ENCODE measurements at regions not wholly inside any gene's neighbourhood (a gene's known extent, or its start where the extent isn't known, plus 50 kb on each side); places are given as distances from the start of the nearest gene placed in this dataset.

DNA sequence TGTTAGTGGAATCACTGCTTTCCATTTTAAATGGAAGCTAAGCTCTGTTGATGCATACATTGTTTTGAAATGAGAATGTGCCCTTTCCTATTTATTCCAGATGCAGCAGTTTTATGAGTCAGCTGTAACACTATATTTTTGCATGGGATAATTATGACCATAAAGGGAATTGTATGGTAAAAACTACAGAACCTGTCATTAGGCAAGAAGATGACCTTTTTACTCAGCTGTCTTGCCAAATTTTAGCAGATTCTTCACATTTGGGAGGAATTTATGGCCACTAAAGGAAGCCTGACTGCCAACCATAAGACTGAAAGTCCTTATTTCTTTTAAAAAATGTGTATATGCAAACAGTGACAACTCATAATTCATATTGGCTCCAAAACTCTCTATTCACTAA is 356.3 kb upstream of the PRMT6 start:
- Histone ChIP-seq H3K27ac (ENCODE audit: insufficient read length, low read depth, low read length) (no peak overlapping the region), H3K4ac (ENCODE audit: low read depth, low read length) (no peak overlapping the region), H2BK5ac (ENCODE audit: insufficient read length, low read length) (no peak overlapping the region), H3K9ac (ENCODE audit: extremely low read depth, insufficient read length, low read length) (no peak overlapping the region), H2BK15ac (ENCODE audit: low read depth, low read length) (no peak overlapping the region), H2AFZ (ENCODE audit: low read length) (no peak overlapping the region), H3K14ac (ENCODE audit: insufficient read depth, low read length) (no peak overlapping the region), H3K4me1 (ENCODE audit: insufficient read depth, low read length) (no peaks in the 10 kb centered on the region), H4K5ac (ENCODE audit: insufficient read length, low read depth, low read length) (no peak overlapping the region), H4K91ac (ENCODE audit: insufficient read length, low read depth, low read length) (no peak overlapping the region), H2AK5ac (ENCODE audit: insufficient read length, low read length) (no peak overlapping the region), H3K9me3 (ENCODE audit: control insufficient read depth, low read depth, low read length) (no peaks in the 10 kb centered on the region), H3K79me2 (ENCODE audit: insufficient read depth, low read length) (no peaks in the 10 kb centered on the region), H3K23me2 (ENCODE audit: insufficient read length, low read depth, low read length, poor library complexity, severe bottlenecking) (no peaks in the 10 kb centered on the region), H2BK20ac (ENCODE audit: low read depth, low read length, poor library complexity, severe bottlenecking) (no peak overlapping the region), H4K8ac (replicated peaks; ENCODE audit: insufficient read length, low read depth, low read length) (no peak overlapping the region), H3K18ac (ENCODE audit: insufficient read length, low read depth, low read length) (no peak overlapping the region), H2BK120ac (ENCODE audit: low read depth, low read length, poor library complexity, severe bottlenecking) (no peak overlapping the region), H3K23ac (ENCODE audit: insufficient read length, low read depth, low read length) (no peak overlapping the region), H3T11ph (ENCODE audit: low read length) (no peak overlapping the region), H3K27me3 (ENCODE audit: insufficient read depth, low read length) (no peaks in the 10 kb centered on the region), H4K20me1 (ENCODE audit: control insufficient read depth, insufficient read depth, insufficient read length) (no peaks in the 10 kb centered on the region), H2BK12ac (ENCODE audit: insufficient read length, low read depth, low read length) (no peak overlapping the region), H3K4me2 (ENCODE audit: insufficient read depth, insufficient read length, low read length) (no peak overlapping the region), H3K56ac (ENCODE audit: insufficient read length, low read depth, low read length) (no peak overlapping the region), H3K79me1 (ENCODE audit: insufficient read depth, low read depth, low read length, poor library complexity, severe bottlenecking) (no peaks in the 10 kb centered on the region)
- TF ChIP-seq, protein P1, sequence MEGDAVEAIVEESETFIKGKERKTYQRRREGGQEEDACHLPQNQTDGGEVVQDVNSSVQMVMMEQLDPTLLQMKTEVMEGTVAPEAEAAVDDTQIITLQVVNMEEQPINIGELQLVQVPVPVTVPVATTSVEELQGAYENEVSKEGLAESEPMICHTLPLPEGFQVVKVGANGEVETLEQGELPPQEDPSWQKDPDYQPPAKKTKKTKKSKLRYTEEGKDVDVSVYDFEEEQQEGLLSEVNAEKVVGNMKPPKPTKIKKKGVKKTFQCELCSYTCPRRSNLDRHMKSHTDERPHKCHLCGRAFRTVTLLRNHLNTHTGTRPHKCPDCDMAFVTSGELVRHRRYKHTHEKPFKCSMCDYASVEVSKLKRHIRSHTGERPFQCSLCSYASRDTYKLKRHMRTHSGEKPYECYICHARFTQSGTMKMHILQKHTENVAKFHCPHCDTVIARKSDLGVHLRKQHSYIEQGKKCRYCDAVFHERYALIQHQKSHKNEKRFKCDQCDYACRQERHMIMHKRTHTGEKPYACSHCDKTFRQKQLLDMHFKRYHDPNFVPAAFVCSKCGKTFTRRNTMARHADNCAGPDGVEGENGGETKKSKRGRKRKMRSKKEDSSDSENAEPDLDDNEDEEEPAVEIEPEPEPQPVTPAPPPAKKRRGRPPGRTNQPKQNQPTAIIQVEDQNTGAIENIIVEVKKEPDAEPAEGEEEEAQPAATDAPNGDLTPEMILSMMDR (conservative IDR thresholded peaks at IDR 0.05), result no peak
- Mint-ChIP-seq H3K27me3 (ENCODE audit: low read depth) (no peaks in the 10 kb centered on the region), H3K4me1 (no peaks in the 10 kb centered on the region), H3K4me3 (no peak overlapping the region), H3K27ac (no peak overlapping the region), H3K9me3 (peaks cover 3% of the 10 kb centered on the region in 2 experiments; a peak in 4 of 5 replicates), H3K36me3 (ENCODE audit: insufficient read depth in 1 of 3, low read depth in 3 of 3) (peaks cover 0 to 8% (median 1%) of the 10 kb centered on the region in 3 experiments; a peak in 3 of 7 replicates)
- no peak for DNase-seq

Data from H9 (cell line).